ENCODE measurements at regions not wholly inside any gene's neighbourhood (a gene's known extent, or its start where the extent isn't known, plus 50 kb on each side); places are given as distances from the start of the nearest gene placed in this dataset.

- no peak for DNase-seq
These were observed 1256.8 kb downstream of the BRD1 start for GRCh38 chr22:48570912-48571311.

DNA sequence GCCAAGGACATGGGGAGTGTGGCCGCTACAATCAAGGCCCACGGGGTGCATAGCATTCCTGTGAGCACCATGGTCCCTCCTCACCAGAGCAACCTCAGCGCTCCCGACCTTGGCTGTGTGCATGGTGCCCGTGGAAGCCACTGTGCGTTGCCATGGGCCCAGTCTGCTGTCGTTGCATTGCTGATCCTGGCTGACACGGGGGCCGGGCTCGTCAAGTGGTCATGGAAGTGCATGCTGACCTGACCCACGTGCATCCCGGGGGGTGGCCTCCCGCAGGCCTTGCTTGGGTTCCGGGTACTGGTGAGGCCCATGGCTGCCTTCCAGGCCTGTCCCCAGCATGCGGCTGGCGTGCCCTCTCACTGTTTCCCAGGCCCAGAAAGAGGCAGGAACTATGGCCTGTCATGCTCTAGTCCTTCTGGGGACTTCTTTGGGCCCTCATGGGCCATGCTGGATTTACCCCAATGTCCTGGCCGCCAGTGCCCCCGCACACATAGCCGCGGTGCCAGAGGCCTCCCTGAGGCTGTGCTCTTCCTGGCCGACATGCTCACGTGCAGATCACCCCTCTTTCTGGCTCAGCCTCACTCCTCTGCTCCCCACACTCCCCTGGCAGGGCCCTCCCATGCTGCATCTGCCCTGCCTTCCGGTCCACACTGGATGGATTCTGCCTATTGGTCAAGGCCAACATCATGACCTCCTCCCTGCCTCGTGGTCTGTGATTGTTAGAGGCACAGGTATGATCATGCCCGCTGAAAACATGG, 1258.0 kb downstream of the BRD1 start:
- no peak for DNase-seq

GRCh38 chr22:48568736-48569330, 1258.8 kb downstream of the BRD1 start:
- peak in 40 of 56 donors; percentile 11 to 79 (median 49) for DNase-seq

- DNase-seq: peak in 2 of 56 donors; percentile 16 to 29
These were observed 1260.3 kb downstream of the BRD1 start for GRCh38 chr22:48567213-48567975.

DNA sequence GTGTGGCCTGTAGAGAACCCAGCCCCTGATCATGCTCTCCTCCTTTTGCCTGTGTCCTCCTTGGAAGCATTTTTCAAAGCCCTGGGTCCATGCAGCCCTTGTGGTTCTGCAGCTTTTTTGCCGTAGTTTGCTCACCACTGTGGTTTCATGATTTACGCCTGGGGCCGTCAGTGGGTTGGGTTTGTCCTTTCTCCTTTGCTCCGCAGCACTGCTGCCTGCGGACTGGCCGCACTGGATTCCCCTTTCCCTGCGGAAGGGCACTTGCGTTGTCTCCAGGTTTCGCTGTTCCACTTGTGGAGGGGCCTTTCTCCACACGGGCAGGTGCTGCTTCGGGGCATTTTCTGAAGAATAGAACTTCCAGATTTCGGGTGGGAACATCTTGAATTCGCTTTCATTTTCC, 1260.9 kb downstream of the BRD1 start:
- no peak for DNase-seq

DNA sequence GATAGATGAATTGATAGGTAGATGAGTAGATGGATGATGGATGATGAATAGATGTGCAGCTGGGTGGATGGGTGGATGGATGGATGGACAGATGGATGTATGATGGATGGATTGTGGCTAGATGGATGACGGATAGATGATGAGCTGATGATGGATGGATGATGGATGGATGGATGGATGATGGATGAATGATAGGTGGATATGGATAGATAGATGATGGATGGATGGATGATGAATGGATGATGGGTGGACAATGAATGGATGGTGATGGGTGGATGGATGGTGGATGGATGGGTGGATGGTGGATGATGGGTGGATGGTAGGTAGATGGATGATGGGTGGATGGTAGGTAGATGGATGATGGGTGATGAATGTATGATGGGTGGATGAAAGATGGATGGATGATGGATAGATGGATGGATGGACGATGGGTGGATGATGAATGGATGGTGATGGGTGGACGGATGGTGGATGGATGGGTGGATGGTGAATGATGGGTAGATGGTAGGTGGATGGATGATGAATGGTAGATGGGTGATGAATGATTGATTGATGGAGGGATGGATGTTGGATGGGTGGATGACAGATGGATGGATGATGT, 1261.7 kb downstream of the BRD1 start:
- no peak for DNase-seq

- DNase-seq: no peak
These were observed 1262.7 kb downstream of the BRD1 start for GRCh38 chr22:48564995-48565394.

DNA sequence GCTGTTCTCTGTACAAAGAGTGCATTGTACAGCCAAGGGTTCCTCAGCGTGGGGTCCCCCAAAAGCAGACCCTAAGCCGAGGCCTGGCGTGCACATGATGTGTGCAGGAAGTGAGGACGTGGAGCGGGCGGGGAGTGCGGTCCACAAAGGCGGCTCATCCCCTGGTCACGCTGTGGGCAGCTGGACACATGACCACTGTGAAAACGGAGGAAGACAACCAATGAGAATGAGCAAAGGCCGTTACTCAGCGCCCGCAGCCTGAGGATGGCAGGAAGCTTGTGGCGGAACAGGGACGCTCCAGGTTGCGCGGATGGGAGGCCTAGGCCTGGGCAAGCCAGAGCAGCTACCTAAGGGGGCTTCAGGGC, 1263.7 kb downstream of the BRD1 start:
- no peak for DNase-seq

GRCh38 chr22:48563118-48563965, 1264.3 kb downstream of the BRD1 start:
- no peak for DNase-seq

- DNase-seq: no peak
These were observed 1266.0 kb downstream of the BRD1 start for GRCh38 chr22:48561676-48562075.

DNA sequence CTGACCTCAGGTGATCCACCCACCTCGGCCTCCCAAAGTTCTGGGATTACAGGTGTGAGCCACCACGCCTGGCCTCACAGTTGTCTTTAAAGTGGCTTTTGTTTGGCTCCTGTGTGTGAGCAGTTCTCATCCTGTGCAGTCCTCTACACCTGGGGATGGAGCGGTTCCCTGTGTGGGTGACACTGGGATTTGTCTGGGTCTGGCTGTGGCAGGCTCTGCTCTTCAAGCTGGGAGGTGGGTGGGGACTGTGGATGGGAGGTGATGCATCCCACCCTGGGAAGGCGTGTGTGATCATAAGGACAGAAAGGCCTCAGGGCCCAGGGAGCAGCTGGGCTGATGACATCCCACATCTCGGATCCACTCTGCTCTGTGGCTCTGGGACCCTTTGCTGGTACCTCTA, 1266.8 kb downstream of the BRD1 start:
- DNase-seq: no peak

- no peak for DNase-seq
These were observed 1267.3 kb downstream of the BRD1 start for GRCh38 chr22:48560389-48560751.

DNA sequence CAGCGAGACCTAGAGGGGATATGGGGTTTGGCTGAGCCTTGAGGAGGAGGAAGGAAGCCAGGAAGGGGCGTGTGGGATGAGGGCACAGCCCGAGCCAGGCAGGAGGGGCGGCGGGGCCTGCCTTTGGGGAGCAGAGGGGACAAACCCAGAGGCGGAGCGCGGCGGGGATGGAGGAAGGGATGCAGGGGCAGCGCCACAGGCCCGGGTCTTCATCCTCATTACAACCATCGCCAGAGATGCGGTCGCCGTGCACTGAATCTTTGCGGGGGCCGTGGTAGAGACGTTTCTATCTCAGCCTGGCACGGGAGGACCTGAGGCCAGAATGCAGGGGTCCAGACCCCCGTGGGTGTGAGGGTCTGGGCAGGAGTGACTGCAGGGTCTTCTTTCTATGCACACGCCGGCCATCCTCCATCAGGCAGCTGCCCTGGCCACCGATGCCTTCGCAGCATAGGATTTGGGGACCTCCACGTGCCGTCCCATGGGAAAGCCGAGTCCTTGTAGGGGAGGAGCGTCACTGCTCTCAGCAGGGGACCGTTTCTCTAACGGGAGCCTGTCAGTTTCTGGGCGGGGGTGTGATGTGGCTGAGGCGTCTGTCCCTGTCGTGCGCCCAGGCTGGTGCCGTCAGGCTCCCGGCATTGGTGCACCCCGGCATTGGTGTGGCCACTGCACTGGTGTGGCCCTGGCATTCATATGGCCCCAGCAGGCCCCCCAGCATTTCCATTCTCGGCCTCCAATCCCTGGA, 1267.9 kb downstream of the BRD1 start:
- DNase-seq: no peak

DNA sequence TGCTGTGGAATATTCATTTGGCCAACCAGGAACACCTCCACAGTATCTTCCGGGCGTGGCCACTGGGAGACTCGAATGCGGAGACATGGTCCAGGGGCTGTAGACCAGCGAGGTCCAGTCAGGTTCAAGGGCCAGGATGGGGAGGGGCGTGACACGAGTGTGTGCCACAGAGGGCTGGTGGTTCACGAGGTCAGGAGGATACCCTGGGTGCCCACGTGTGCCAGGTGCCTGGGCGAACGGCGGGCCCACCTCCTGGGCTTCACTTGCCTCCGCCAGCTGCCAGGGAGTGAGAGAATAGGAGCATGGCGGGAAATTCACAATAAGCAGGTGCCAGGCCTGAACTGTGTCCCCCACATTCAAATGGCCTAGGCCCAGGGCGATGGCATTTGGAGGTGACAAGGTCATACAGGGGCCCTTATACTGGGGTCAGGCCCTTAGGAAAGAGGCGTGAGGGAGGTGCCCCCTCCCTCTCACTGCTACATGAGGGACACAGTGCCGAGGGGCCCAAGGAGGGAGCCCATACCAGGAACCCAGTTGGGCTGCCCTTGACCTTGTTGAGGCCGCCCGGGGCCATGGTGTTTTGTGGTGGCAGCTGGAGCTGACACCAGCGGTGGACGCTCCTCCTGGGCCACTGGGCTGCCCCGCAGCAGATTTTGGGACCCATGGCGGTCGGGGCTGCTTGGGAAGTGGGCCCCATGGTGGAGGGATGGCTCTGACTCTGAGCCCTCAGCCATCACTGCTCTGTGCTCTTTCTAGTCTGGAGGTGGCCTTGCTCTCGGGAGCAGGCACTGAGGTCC, 1268.9 kb downstream of the BRD1 start:
- DNase-seq: no peak

DNA sequence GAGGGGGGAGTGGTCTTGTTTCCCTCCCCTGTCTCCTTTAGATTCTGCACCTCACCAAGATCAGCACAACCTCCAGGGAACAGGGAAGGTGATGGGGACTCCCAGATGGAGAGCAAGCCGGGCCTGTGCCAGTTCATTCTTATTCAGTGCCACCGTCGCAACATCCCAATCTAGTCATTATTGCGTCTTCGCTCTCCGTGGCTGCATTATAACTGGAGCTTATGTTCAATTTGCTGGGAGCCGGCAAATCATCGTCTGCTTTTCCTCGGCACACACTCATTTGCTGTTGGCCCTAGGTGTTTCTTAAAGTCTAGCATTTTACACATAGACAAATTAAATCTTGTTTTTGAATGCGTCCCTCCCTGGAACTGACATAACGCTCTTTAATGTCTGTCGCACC, 1269.7 kb downstream of the BRD1 start:
- DNase-seq: no peak

GRCh38 chr22:48557473-48557872, 1270.2 kb downstream of the BRD1 start:
- no peak for DNase-seq

DNA sequence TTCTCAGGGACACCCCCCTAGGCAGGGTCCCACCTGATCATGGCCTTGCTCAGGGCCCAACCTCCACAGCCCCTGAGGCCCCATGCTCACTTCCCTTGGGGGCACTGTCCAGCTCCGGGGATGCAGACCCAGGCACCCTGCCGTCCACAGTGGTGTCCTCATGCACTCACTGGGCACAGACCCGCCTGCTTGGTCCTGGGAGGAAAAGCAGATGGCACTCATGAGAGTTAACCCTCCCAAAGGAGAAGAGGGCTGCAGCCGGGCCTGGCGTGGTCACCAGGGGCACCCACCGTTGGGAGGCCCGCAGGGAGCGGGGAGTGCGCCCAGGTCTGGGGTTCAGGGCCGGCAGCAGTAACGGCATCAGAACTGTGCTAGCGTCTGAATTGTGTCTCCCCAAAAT, 1270.9 kb downstream of the BRD1 start:
- no peak for DNase-seq

DNA sequence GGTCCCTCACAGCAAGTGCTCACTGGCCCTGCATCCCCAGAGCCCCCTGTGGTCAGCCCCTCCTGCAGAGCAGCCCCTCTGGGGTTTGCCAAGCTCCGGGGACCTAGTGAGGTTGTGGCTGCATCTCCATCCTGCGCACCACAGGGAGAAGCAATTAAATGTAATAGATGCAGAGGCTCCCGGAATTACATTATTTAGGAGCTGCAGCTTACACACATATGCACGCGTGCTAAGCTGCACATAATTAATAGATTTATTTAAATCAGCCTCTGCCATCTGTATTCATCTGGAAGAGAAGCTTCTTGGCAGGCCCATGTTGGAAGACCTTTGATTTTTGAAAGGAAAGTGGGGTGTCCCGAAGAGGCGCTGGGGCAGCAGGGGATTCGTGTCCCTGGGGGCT, 1271.5 kb downstream of the BRD1 start:
- no peak for DNase-seq

GRCh38 chr22:48555606-48556005, 1272.1 kb downstream of the BRD1 start:
- no peak for DNase-seq
